ENCODE measurements at regions not wholly inside any gene's neighbourhood (a gene's known extent, or its start where the extent isn't known, plus 50 kb on each side); places are given as distances from the start of the nearest gene placed in this dataset.

DNA sequence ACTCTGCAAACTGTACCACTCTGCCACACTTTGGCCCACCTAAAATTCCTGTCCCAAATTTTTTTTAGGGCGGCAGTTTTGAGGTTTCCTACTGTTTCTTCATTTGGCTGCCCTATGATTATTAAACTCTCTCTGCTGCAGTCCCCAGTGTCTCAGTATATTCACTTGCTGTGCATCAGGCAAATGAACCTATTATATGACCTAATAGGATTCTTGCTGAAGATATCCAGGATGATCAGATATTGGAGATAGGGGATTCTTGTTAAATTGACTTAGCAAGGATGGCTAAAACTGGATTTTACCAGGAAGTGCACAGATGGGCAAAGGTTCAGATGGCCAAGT is 410.8 kb upstream of the DDI1 start:
- TF ChIP-seq GATA2 (IDR thresholded peaks at IDR 0.05; ENCODE audit: low read depth, low read length) (no peak), GATA3 (IDR thresholded peaks at IDR 0.05; ENCODE audit: low read depth, low read length) (no peak)
